Fibroblast of skin of right quadriceps (primary cell): ENCODE measurements at regions not wholly inside any gene's neighbourhood (a gene's known extent, or its start where the extent isn't known, plus 50 kb on each side); places are given as distances from the start of the nearest gene placed in this dataset.
"Not testable (repeated sequence)": the region's sequence is repeated elsewhere in the genome, so short reads cannot be mapped to it uniquely, and the experiment has no call there.

Experiments
- DNase-seq: peaks from one replicate; pipeline ENCODE4 v3.0.0-alpha.2; 2013

GRCh38 chr22:25420925-25421904 lies 143.3 kb upstream of the GRK3 start:
- no peak for DNase-seq

- DNase-seq, result not testable (repeated sequence)
These were observed 137.8 kb upstream of the GRK3 start for GRCh38 chr22:25426530-25427308.

- DNase-seq, result not testable (repeated sequence)
These were observed 132.7 kb upstream of the GRK3 start for GRCh38 chr22:25431637-25432342.

- not testable (repeated sequence) for DNase-seq
These were observed 131.0 kb upstream of the GRK3 start for GRCh38 chr22:25433381-25433970.

GRCh38 chr22:25437414-25438160 lies 126.9 kb upstream of the GRK3 start:
- no peak for DNase-seq

- no peak for DNase-seq
These were observed 117.3 kb upstream of the GRK3 start for GRCh38 chr22:25447067-25447685.

- DNase-seq, result peak; percentile 81
These were observed 116.6 kb upstream of the GRK3 start for GRCh38 chr22:25447686-25448434.

- DNase-seq, result peak; percentile 15
These were observed 115.9 kb upstream of the GRK3 start for GRCh38 chr22:25448435-25449051.

GRCh38 chr22:25449781-25450317 lies 114.6 kb upstream of the GRK3 start:
- no peak for DNase-seq

- no peak for DNase-seq
These were observed 112.9 kb upstream of the GRK3 start for GRCh38 chr22:25451480-25452114.

GRCh38 chr22:25452116-25452700 lies 112.3 kb upstream of the GRK3 start:
- DNase-seq, result no peak

- DNase-seq, result no peak
These were observed 111.4 kb upstream of the GRK3 start for GRCh38 chr22:25453058-25453457.

GRCh38 chr22:25453557-25453956 lies 110.9 kb upstream of the GRK3 start:
- DNase-seq, result no peak

- DNase-seq, result not testable (repeated sequence)
These were observed 108.0 kb upstream of the GRK3 start for GRCh38 chr22:25456300-25457043.

GRCh38 chr22:25458631-25459030 lies 105.8 kb upstream of the GRK3 start:
- DNase-seq, result not testable (repeated sequence)

- DNase-seq, result not testable (repeated sequence)
These were observed 103.8 kb upstream of the GRK3 start for GRCh38 chr22:25460682-25461081.

- no peak for DNase-seq
These were observed 103.2 kb upstream of the GRK3 start for GRCh38 chr22:25461301-25461700.
